Spinal cord (tissue), 9 donors: ENCODE measurements at regions not wholly inside any gene's neighbourhood (a gene's known extent, or its start where the extent isn't known, plus 50 kb on each side); places are given as distances from the start of the nearest gene placed in this dataset.

Source experiments
- DNase-seq, 6 donors: peaks; one replicate each; pipeline versions ENCODE4 v3.0.0 to v3.0.0-alpha.2; 2013 to 2015; ENCODE audit warnings: low spot score in 6 of 6, low read depth in 4 of 6
- H3K27ac ChIP-seq: one replicate; pipeline ENCODE4 v1.5.1; 2013; ENCODE audit warnings: low read depth, low read length, control low read depth
- H3K27me3 ChIP-seq: one replicate; pipeline ENCODE4 v1.6.1; 2013; ENCODE audit warnings: low read length; ENCODE audit not compliant: control insufficient read depth, insufficient read depth
- H3K36me3 ChIP-seq: one replicate; pipeline ENCODE4 v1.6.1; 2013; ENCODE audit warnings: low read length; ENCODE audit not compliant: control insufficient read depth, insufficient read depth
- H3K4me1 ChIP-seq: one replicate; pipeline ENCODE4 v1.6.1; 2013; ENCODE audit warnings: low read length; ENCODE audit not compliant: control insufficient read depth, insufficient read depth
- H3K4me3 ChIP-seq: one replicate; pipeline ENCODE4 v1.5.1; 2013; ENCODE audit warnings: low read depth, low read length, control low read depth
- H3K9me3 ChIP-seq: one replicate; pipeline ENCODE4 v1.6.1; 2013; ENCODE audit warnings: low read length; ENCODE audit not compliant: control insufficient read depth, insufficient read depth
- WGBS: methylation state at CpG from one replicate; pipeline ENCODE4 v1.1.5; 2013; ENCODE audit warnings: missing lambda C conversion rate; ENCODE audit not compliant: insufficient coverage; 5-methylcytosine and 5-hydroxymethylcytosine counted together
- donor health status: healthy.

- Histone ChIP-seq H3K36me3 (no peaks in the 10 kb centered on the region), H3K9me3 (no peaks in the 10 kb centered on the region)
- 91% methylated on average over 11 of the region's 13 CpGs for WGBS
Observed at GRCh38 chr2:2696733-2697455, 365.8 kb upstream of the MYT1L start.

GRCh38 chr2:2696325-2696724 is 365.2 kb upstream of the MYT1L start:
- no peaks in the 10 kb centered on the region for H3K27me3 ChIP-seq
- peaks cover 31% of the 10 kb centered on the region for H3K4me1 ChIP-seq
- H3K27ac ChIP-seq, result no peak overlapping the region
- 80% methylated on average over 5 of the region's 5 CpGs for WGBS
- H3K4me3 ChIP-seq, result no peak overlapping the region
- H3K36me3 ChIP-seq, result no peaks in the 10 kb centered on the region
- DNase-seq, result peak in 1 of 6 donors; percentile 24
- H3K9me3 ChIP-seq, result no peaks in the 10 kb centered on the region

More at GRCh38 chr2:2696733-2697455, 365.8 kb upstream of the MYT1L start:
- no peak overlapping the region for H3K4me3 ChIP-seq
- no peak overlapping the region for H3K27ac ChIP-seq
- peaks cover 34% of the 10 kb centered on the region for H3K4me1 ChIP-seq
- no peaks in the 10 kb centered on the region for H3K27me3 ChIP-seq
- no peak for DNase-seq

DNA sequence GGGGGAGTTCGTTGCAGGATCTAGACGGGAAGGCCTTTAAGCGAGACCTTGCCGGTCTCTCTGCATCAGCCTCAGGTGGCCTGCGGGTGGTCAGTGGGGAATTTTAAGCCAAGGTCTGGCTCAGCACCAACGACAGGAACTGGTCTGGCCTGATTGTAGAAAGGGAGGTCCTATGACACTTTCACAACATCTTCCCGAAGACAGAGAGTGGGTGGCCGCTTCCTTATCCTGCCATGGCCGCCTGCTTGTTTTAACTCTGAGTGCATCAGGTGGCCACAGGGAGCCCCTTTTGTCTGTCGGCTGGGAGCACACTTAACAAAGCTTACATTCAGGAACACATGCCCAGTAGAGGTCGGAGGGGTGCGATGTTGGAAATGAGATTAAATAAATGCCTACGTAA is 363.7 kb upstream of the MYT1L start:
- no peak overlapping the region for H3K27ac ChIP-seq
- DNase-seq, result no peak
- no peak overlapping the region for H3K4me3 ChIP-seq
- no peaks in the 10 kb centered on the region for H3K9me3 ChIP-seq
- peaks cover 22% of the 10 kb centered on the region for H3K4me1 ChIP-seq
- no peaks in the 10 kb centered on the region for H3K36me3 ChIP-seq
- 80% methylated on average over 10 of the region's 13 CpGs for WGBS
- H3K27me3 ChIP-seq, result no peaks in the 10 kb centered on the region

GRCh38 chr2:2692599-2693389 is 361.7 kb upstream of the MYT1L start:
- H3K27me3 ChIP-seq, result no peaks in the 10 kb centered on the region
- H3K36me3 ChIP-seq, result no peaks in the 10 kb centered on the region
- no peak overlapping the region for H3K27ac ChIP-seq
- H3K9me3 ChIP-seq, result no peaks in the 10 kb centered on the region
- no peak for DNase-seq
- 56% methylated on average over 18 of the region's 21 CpGs for WGBS
- H3K4me1 ChIP-seq, result peaks cover 14% of the 10 kb centered on the region
- H3K4me3 ChIP-seq, result no peak overlapping the region

GRCh38 chr2:2691419-2691818 is 360.3 kb upstream of the MYT1L start:
- H3K4me1 ChIP-seq, result peaks cover 18% of the 10 kb centered on the region
- H3K27ac ChIP-seq, result no peak overlapping the region
- H3K9me3 ChIP-seq, result no peaks in the 10 kb centered on the region
- no peaks in the 10 kb centered on the region for H3K36me3 ChIP-seq
- no peak for DNase-seq
- H3K4me3 ChIP-seq, result no peak overlapping the region
- WGBS, result 96% methylated on average over 10 of the region's 10 CpGs
- H3K27me3 ChIP-seq, result no peaks in the 10 kb centered on the region

DNA sequence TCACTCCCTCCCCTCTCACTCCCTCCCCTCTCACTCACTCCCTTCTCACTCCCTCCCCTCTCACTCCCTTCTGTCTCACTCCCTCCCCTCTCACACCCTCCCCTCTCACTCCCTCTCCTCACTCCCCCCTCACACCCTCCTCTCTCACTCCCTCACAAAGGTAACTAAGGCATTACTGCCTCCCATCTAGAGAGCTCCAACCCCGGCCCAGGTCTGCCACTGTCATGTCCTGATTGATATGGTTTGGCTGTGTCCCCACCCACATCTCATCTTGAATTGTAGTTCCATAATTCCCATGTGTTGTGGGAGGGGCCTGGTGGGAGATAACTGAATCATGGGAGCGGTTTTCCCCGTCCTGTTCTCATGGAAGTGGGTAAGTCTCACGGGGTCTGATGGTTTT is 359.9 kb upstream of the MYT1L start:
- peaks cover 13% of the 10 kb centered on the region for H3K4me1 ChIP-seq
- H3K27ac ChIP-seq, result no peak overlapping the region
- WGBS, result no CpG with 5 or more reads among the region's 4 CpGs
- DNase-seq, result no peak
- H3K27me3 ChIP-seq, result no peaks in the 10 kb centered on the region
- H3K9me3 ChIP-seq, result no peaks in the 10 kb centered on the region
- H3K4me3 ChIP-seq, result no peak overlapping the region
- H3K36me3 ChIP-seq, result no peaks in the 10 kb centered on the region

GRCh38 chr2:2689306-2689705 is 358.2 kb upstream of the MYT1L start:
- no peaks in the 10 kb centered on the region for H3K27me3 ChIP-seq
- H3K4me3 ChIP-seq, result no peak overlapping the region
- no peaks in the 10 kb centered on the region for H3K9me3 ChIP-seq
- no peak overlapping the region for H3K27ac ChIP-seq
- no peak for DNase-seq
- WGBS, result 83% methylated on average over 9 of the region's 12 CpGs
- peaks cover 5% of the 10 kb centered on the region for H3K4me1 ChIP-seq
- H3K36me3 ChIP-seq, result no peaks in the 10 kb centered on the region

DNA sequence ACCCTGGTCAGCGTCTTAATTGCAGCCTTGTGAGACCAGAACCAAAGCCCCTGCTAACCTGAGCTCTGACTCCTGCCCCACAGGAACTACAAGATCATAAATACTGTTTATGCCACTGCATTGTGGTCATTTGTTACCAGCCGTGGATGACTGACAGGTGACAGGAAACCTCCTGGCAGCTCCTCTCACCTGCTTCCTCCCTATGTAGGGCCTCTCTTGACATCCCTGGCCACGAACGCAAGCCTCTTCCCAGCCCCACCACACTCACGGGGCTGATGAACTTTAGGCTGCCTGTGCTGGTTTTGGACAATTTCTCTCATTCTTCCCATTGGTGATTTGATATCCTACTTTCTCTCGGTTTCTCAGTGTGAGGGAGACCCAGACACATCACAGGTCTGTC is 357.2 kb upstream of the MYT1L start:
- no peaks in the 10 kb centered on the region for H3K27me3 ChIP-seq
- 89% methylated on average over 6 of the region's 6 CpGs for WGBS
- no peaks in the 10 kb centered on the region for H3K36me3 ChIP-seq
- DNase-seq, result no peak
- H3K9me3 ChIP-seq, result no peaks in the 10 kb centered on the region
- peaks cover 12% of the 10 kb centered on the region for H3K4me1 ChIP-seq
- no peak overlapping the region for H3K4me3 ChIP-seq
- no peak overlapping the region for H3K27ac ChIP-seq

DNA sequence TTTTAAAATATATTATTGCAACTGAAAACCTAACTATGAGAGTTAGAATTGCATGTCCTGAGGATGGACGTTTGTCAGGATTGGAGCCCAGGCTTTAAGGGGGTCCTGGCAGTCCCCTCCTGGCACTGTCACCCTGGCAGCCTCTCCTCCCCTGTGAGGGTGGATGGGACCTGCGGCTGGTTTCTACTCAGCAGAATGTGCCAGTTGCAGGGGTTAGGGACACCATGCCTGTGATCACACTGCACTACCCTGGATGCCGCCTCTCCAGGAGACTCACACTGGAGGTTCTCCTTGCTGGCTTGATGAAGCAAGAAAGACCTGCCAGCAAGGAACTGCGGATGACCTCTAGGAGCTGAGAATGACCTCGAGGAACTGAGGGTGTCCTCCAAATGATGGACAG is 356.7 kb upstream of the MYT1L start:
- Histone ChIP-seq H3K36me3 (no peaks in the 10 kb centered on the region), H3K4me3 (no peak overlapping the region), H3K27ac (no peak overlapping the region), H3K4me1 (peaks cover 13% of the 10 kb centered on the region), H3K27me3 (no peaks in the 10 kb centered on the region), H3K9me3 (no peaks in the 10 kb centered on the region)
- 86% methylated on average over 4 of the region's 5 CpGs for WGBS
- DNase-seq, result no peak

DNA sequence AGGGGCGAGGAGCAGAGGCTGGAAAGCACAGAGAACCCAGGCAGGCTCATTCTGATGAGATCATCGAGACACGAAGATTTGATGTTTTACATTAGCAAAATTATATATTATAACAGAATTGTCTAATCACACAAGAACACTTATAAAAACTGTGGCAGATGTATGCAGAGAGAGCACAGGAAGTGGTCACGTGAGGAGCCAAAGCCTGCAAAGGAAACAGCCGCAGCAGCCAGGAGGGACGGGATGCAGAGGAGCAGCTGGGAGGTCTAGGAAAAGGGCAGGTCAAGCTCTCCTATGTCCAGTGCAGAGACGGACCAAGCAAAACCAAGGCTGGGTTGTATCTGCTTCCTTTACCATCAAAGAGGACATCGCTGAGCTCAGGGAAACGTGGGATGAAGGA is 355.1 kb upstream of the MYT1L start:
- no peak for DNase-seq
- peaks cover 10% of the 10 kb centered on the region for H3K4me1 ChIP-seq
- no peak overlapping the region for H3K27ac ChIP-seq
- 83% methylated on average over 4 of the region's 9 CpGs for whole genome bisulfite sequencing
- no peaks in the 10 kb centered on the region for H3K36me3 ChIP-seq
- no peaks in the 10 kb centered on the region for H3K27me3 ChIP-seq
- H3K9me3 ChIP-seq, result no peaks in the 10 kb centered on the region
- H3K4me3 ChIP-seq, result no peak overlapping the region
